Lower leg skin (tissue), 3 donors: ENCODE measurements at regions not wholly inside any gene's neighbourhood (a gene's known extent, or its start where the extent isn't known, plus 50 kb on each side); places are given as distances from the start of the nearest gene placed in this dataset.

Experiments
- CTCF ChIP-seq, 3 donors: fragments of 450-650 bp; IDR thresholded peaks; one replicate each; pipeline ENCODE4 v1.5.1; 2016; ENCODE audit warnings: antibody characterized with exemption in 3 of 3, mild to moderate bottlenecking in 3 of 3, moderate library complexity in 2 of 3
- POLR2A ChIP-seq, 2 donors: fragments of 450-650 bp; IDR thresholded peaks; one replicate each; pipeline ENCODE4 v1.6.1; 2016 to 2017; ENCODE audit warnings: antibody characterized with exemption in 2 of 2, mild to moderate bottlenecking in 1 of 2, moderate library complexity in 1 of 2

- no peak for TF ChIP-seq CTCF (IDR thresholded peaks at IDR 0.05)
- TF ChIP-seq POLR2A (IDR thresholded peaks at IDR 0.05) = no peak
Observed at GRCh38 chr5:116841734-116842133, 267.1 kb upstream of the SEMA6A start.
